Liver (tissue), 8 donors: ENCODE measurements at regions not wholly inside any gene's neighbourhood (a gene's known extent, or its start where the extent isn't known, plus 50 kb on each side); places are given as distances from the start of the nearest gene placed in this dataset.

ENCODE experiments used
- DNase-seq: peaks from one replicate; pipeline ENCODE4 v3.0.0-alpha.2; 2017; ENCODE audit warnings: low spot score
- H3K27ac ChIP-seq, 2 donors: one replicate each; pipeline ENCODE4 v1.7.0; 2013; ENCODE audit warnings: inconsistent platforms in 2 of 2, low read length in 2 of 2, control low read depth in 1 of 2, low read depth in 1 of 2, mild to moderate bottlenecking in 1 of 2
- H3K27me3 ChIP-seq, 4 donors: one replicate each; pipeline versions ENCODE4 v1.6.1 to v1.7.0; 2013; ENCODE audit warnings: low read length in 3 of 4, inconsistent platforms in 1 of 4, mild to moderate bottlenecking in 1 of 4, moderate library complexity in 1 of 4; ENCODE audit not compliant: control insufficient read depth in 4 of 4, insufficient read depth in 4 of 4
- H3K36me3 ChIP-seq, 4 donors: one replicate each; pipeline versions ENCODE4 v1.6.1 to v1.7.0; 2013; ENCODE audit warnings: low read length in 3 of 4, mild to moderate bottlenecking in 3 of 4, low read depth in 1 of 4, moderate library complexity in 1 of 4; ENCODE audit not compliant: control insufficient read depth in 4 of 4, insufficient read depth in 3 of 4
- H3K4me1 ChIP-seq, 4 donors: one replicate each; pipeline versions ENCODE4 v1.6.1 to v1.7.0; 2013; ENCODE audit warnings: low read length in 3 of 4, mild to moderate bottlenecking in 3 of 4, moderate library complexity in 1 of 4; ENCODE audit not compliant: control insufficient read depth in 4 of 4, insufficient read depth in 4 of 4
- H3K4me3 ChIP-seq, 3 donors: one replicate each; pipeline versions ENCODE4 v1.6.1 to v1.7.0; 2013; ENCODE audit warnings: low read length in 3 of 3, control low read depth in 1 of 3, low read depth in 1 of 3, mild to moderate bottlenecking in 1 of 3
- H3K9ac ChIP-seq, 2 donors: one replicate each; pipeline ENCODE4 v1.7.0; 2013; ENCODE audit warnings: low read length in 2 of 2, mild to moderate bottlenecking in 2 of 2, moderate library complexity in 2 of 2, control low read depth in 1 of 2, low read depth in 1 of 2
- H3K9me3 ChIP-seq, 4 donors: one replicate each; pipeline versions ENCODE4 v1.6.1 to v1.7.0; 2013; ENCODE audit warnings: low read length in 3 of 4; ENCODE audit not compliant: control insufficient read depth in 4 of 4
- ATF3 ChIP-seq: IDR thresholded peaks from 2 replicates; pipeline ENCODE4 v1.6.1; 2016; ENCODE audit warnings: antibody characterized with exemption
- EGR1 ChIP-seq, 2 donors: IDR thresholded peaks; 2 replicates each; pipeline ENCODE4 v1.6.1; 2016 to 2018; ENCODE audit warnings: antibody characterized with exemption in 2 of 2, low read depth in 2 of 2
- FOXA1 ChIP-seq: IDR thresholded peaks from 2 replicates; pipeline ENCODE4 v1.6.1; 2016; ENCODE audit warnings: antibody characterized with exemption
- FOXA2 ChIP-seq: IDR thresholded peaks from 2 replicates; pipeline ENCODE4 v1.6.1; 2016; ENCODE audit warnings: antibody characterized with exemption
- GABPA ChIP-seq, 2 donors: IDR thresholded peaks in 1 of 2; conservative IDR thresholded peaks in 1 of 2; 2 replicates each; pipeline ENCODE4 v1.6.1; 2016; ENCODE audit warnings: antibody characterized with exemption in 2 of 2, mild to moderate bottlenecking in 1 of 2, moderate library complexity in 1 of 2
- HNF4A ChIP-seq, 2 donors: conservative IDR thresholded peaks; 2 replicates each; pipeline ENCODE4 v1.6.1; 2016; ENCODE audit warnings: antibody characterized with exemption in 2 of 2, mild to moderate bottlenecking in 2 of 2
- HNF4G ChIP-seq: IDR thresholded peaks from 2 replicates; pipeline ENCODE4 v1.6.1; 2016; ENCODE audit warnings: antibody characterized with exemption
- JUND ChIP-seq, 2 donors: IDR thresholded peaks; 2 replicates each; pipeline ENCODE4 v1.6.1; 2016; ENCODE audit warnings: antibody characterized with exemption in 2 of 2
- NR2F2 ChIP-seq: IDR thresholded peaks from 2 replicates; pipeline ENCODE4 v1.6.1; 2016; ENCODE audit warnings: antibody characterized with exemption
- RAD21 ChIP-seq, 2 donors: IDR thresholded peaks; 2 replicates each; pipeline ENCODE4 v1.6.1; 2016; ENCODE audit warnings: antibody characterized with exemption in 2 of 2, mild to moderate bottlenecking in 2 of 2
- RXRA ChIP-seq, 2 donors: IDR thresholded peaks; 2 replicates each; pipeline ENCODE4 v1.6.1; 2017 to 2018; ENCODE audit warnings: antibody characterized with exemption in 2 of 2, mild to moderate bottlenecking in 1 of 2
- SP1 ChIP-seq: IDR thresholded peaks from 2 replicates; pipeline ENCODE4 v1.6.1; 2018; ENCODE audit warnings: antibody characterized with exemption, mild to moderate bottlenecking
- TAF1 ChIP-seq: conservative IDR thresholded peaks from 2 replicates; pipeline ENCODE4 v1.6.1; 2016; ENCODE audit warnings: antibody characterized with exemption, mild to moderate bottlenecking
- YY1 ChIP-seq: IDR thresholded peaks from 2 replicates; pipeline ENCODE4 v1.6.1; 2016; ENCODE audit warnings: antibody characterized with exemption, mild to moderate bottlenecking
- ZBTB33 ChIP-seq: IDR thresholded peaks from 2 replicates; pipeline ENCODE4 v1.6.1; 2016; ENCODE audit warnings: antibody characterized with exemption
- WGBS: extraction: QIAGEN DNeasy Blood & Tissue Kit; methylation state at CpG from one replicate; pipeline ENCODE4 v1.1.7; 2013; 5-methylcytosine and 5-hydroxymethylcytosine counted together
- TF ChIP-seq, protein P1 (sequence below): IDR thresholded peaks from 2 replicates; pipeline ENCODE4 v1.6.1; 2016; ENCODE audit warnings: antibody characterized with exemption, mild to moderate bottlenecking
- TF ChIP-seq, protein P2 (sequence below): fragments of 150-350 bp; IDR thresholded peaks from 2 replicates; pipeline ENCODE4 v1.5.1; 2017; ENCODE audit warnings: improper control_type of control experiment, low read depth, low read length; ENCODE audit not compliant: missing input control
- TF ChIP-seq, protein P3 (sequence below): IDR thresholded peaks from 2 replicates; pipeline ENCODE4 v1.6.1; 2016; ENCODE audit warnings: antibody characterized with exemption
- donor health status: healthy.
- donor health status: healthy.
- donor health status: healthy.
- donor health status: healthy.
- donor health status: healthy.

DNA sequence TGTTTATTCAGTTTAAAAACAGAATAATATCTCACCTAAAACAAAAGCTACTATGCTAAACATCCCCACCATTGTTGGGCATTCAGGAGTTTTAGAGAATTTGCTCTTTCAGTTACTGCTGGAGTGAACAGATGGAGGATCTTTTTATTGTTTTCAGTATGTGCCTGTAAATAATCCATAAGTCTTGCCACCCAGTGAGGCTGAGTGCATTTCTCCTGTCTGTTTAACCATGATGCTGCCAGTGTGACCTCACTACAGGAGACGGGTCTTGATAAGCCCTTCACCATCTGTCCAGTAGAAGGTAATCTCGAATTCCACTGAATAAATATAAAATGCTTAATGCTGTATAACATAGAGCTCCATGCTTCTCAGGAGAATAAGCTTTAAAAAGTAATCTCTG, 430.9 kb downstream of the POM121L12 start:
- no peak overlapping the region for H3K27ac ChIP-seq
- H3K4me1 ChIP-seq, result no peaks in the 10 kb centered on the region
- 69% methylated on average over 2 of the region's 2 CpGs for WGBS
- no peak for DNase-seq
- H3K27me3 ChIP-seq, result no peaks in the 10 kb centered on the region
- no peak overlapping the region for H3K9ac ChIP-seq
- no peak overlapping the region for H3K4me3 ChIP-seq
- no peaks in the 10 kb centered on the region for H3K9me3 ChIP-seq
- H3K36me3 ChIP-seq, result no peaks in the 10 kb centered on the region
- TF ChIP-seq EGR1 (IDR thresholded peaks at IDR 0.05; ENCODE audit: low read depth in 2 of 2), result no peak
- TF ChIP-seq TAF1, result no peak
- TF ChIP-seq FOXA1, result no peak
- no peak for TF ChIP-seq RXRA (IDR thresholded peaks at IDR 0.05)
- no peak for TF ChIP-seq ATF3
- no peak for TF ChIP-seq NR2F2
- TF ChIP-seq, protein P1, sequence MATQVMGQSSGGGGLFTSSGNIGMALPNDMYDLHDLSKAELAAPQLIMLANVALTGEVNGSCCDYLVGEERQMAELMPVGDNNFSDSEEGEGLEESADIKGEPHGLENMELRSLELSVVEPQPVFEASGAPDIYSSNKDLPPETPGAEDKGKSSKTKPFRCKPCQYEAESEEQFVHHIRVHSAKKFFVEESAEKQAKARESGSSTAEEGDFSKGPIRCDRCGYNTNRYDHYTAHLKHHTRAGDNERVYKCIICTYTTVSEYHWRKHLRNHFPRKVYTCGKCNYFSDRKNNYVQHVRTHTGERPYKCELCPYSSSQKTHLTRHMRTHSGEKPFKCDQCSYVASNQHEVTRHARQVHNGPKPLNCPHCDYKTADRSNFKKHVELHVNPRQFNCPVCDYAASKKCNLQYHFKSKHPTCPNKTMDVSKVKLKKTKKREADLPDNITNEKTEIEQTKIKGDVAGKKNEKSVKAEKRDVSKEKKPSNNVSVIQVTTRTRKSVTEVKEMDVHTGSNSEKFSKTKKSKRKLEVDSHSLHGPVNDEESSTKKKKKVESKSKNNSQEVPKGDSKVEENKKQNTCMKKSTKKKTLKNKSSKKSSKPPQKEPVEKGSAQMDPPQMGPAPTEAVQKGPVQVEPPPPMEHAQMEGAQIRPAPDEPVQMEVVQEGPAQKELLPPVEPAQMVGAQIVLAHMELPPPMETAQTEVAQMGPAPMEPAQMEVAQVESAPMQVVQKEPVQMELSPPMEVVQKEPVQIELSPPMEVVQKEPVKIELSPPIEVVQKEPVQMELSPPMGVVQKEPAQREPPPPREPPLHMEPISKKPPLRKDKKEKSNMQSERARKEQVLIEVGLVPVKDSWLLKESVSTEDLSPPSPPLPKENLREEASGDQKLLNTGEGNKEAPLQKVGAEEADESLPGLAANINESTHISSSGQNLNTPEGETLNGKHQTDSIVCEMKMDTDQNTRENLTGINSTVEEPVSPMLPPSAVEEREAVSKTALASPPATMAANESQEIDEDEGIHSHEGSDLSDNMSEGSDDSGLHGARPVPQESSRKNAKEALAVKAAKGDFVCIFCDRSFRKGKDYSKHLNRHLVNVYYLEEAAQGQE, result no peak
- no peak for TF ChIP-seq HNF4G
- no peak for TF ChIP-seq HNF4A (conservative IDR thresholded peaks at IDR 0.05)
- no peak for TF ChIP-seq FOXA2

DNA sequence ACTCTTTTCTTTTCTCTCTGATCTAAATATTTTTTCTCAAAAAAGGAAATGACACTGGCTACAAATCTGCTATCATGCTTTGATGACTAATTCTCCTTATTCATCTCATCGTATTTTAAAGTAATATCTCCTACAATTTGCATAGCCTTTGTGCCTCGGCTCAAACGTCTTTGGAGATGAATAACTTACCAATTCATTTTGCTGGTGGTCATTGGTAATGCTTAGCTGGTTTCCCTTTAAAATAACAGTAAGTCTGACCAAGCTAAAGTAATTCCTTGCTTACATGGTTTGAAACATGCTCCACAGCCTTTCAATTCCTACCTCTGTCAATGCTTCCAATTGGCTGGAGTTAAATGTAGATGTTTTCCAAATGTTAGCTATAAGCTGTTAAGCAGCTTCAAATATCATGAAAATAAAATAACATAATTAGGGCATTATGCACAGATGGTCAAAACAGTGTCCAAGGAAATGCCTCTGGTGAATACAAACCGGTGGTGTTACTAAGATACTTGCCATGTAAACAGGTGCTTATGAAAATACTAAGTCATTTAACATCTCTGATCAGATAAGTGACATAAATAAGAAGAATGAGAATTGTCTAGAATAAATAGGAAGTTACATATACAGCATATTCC, 435.0 kb downstream of the POM121L12 start:
- Histone ChIP-seq H3K9me3 (no peaks in the 10 kb centered on the region), H3K27ac (no peak overlapping the region), H3K27me3 (no peaks in the 10 kb centered on the region), H3K4me3 (no peak overlapping the region), H3K9ac (no peak overlapping the region), H3K4me1 (no peaks in the 10 kb centered on the region), H3K36me3 (no peaks in the 10 kb centered on the region)
- DNase-seq, result no peak
- 68% methylated on average over 4 of the region's 4 CpGs for WGBS
- TF ChIP-seq, protein P2, sequence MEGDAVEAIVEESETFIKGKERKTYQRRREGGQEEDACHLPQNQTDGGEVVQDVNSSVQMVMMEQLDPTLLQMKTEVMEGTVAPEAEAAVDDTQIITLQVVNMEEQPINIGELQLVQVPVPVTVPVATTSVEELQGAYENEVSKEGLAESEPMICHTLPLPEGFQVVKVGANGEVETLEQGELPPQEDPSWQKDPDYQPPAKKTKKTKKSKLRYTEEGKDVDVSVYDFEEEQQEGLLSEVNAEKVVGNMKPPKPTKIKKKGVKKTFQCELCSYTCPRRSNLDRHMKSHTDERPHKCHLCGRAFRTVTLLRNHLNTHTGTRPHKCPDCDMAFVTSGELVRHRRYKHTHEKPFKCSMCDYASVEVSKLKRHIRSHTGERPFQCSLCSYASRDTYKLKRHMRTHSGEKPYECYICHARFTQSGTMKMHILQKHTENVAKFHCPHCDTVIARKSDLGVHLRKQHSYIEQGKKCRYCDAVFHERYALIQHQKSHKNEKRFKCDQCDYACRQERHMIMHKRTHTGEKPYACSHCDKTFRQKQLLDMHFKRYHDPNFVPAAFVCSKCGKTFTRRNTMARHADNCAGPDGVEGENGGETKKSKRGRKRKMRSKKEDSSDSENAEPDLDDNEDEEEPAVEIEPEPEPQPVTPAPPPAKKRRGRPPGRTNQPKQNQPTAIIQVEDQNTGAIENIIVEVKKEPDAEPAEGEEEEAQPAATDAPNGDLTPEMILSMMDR, result no peak
- no peak for TF ChIP-seq FOXA2
- TF ChIP-seq, protein P3, sequence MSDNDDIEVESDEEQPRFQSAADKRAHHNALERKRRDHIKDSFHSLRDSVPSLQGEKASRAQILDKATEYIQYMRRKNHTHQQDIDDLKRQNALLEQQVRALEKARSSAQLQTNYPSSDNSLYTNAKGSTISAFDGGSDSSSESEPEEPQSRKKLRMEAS, result no peak
- no peak for TF ChIP-seq NR2F2
- TF ChIP-seq GABPA (IDR thresholded peaks at IDR 0.05 in 1 of 2, conservative IDR thresholded peaks at IDR 0.05 in 1 of 2), result no peak
- no peak for TF ChIP-seq JUND (IDR thresholded peaks at IDR 0.05)
- TF ChIP-seq, protein P1, result no peak
- no peak for TF ChIP-seq ZBTB33
- no peak for TF ChIP-seq RAD21 (IDR thresholded peaks at IDR 0.05)
- TF ChIP-seq SP1, result no peak
- no peak for TF ChIP-seq FOXA1
- no peak for TF ChIP-seq HNF4A (conservative IDR thresholded peaks at IDR 0.05)
- TF ChIP-seq YY1, result no peak
- TF ChIP-seq HNF4G, result no peak
- no peak for TF ChIP-seq EGR1 (IDR thresholded peaks at IDR 0.05; ENCODE audit: low read depth in 2 of 2)
- TF ChIP-seq TAF1, result no peak
